ENCODE measurements at regions not wholly inside any gene's neighbourhood (a gene's known extent, or its start where the extent isn't known, plus 50 kb on each side); places are given as distances from the start of the nearest gene placed in this dataset.

DNA sequence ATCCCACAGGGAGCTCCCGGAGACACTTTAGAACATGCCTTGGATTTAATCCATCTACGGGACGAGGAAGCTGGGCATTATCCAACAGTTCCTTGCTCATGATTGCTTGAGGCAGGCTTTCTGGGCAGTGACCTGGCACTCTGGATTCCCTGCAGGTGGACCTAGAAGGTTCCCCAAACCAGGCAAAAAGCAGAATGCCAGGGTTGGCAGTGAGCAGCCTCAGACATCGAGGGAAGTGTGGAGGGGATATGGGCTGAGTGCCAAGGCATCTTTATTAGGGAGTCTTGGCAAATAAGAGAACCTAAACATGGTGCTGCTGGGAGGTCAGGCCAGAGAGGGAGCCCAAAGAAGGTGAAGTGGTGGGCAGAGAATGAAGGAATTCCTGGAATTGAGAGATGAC, 158.5 kb downstream of the CD83 start:
- DNase-seq: no peak

DNA sequence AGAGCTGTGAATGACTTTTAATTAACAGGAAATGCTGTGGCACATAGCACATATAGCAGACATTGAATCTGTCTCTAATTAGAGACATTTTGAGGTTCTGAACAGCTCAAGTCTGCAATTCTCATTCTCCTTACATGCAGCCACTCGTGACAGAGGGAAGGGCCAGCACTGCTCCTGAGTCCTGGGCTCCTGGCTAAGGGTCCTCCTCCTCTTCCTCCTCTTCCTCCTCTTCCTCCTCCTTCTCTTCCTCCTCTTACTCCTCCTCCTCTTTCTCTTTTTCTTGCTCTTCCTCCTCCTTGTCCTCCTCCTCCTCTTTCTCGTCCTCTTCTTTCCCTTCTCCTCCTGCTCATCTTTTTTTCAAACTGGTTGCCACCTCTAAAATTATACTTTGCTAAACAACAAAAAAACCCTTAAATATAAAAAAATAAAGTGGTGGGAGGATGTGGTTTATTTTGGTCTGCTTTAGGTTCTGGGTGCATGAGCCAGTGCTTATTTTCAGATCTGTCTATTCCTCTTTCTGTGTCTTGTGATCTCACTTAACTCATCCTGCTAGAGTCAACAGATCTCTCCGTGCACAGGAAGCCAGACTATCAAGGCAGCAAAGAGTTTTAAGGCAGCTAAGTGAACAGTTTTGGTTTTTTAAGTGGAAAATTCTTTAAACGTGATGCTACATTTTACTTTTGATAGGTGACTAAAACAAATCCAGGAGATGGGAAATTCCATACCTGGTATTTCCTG, 159.3 kb downstream of the CD83 start:
- no peak for DNase-seq

DNA sequence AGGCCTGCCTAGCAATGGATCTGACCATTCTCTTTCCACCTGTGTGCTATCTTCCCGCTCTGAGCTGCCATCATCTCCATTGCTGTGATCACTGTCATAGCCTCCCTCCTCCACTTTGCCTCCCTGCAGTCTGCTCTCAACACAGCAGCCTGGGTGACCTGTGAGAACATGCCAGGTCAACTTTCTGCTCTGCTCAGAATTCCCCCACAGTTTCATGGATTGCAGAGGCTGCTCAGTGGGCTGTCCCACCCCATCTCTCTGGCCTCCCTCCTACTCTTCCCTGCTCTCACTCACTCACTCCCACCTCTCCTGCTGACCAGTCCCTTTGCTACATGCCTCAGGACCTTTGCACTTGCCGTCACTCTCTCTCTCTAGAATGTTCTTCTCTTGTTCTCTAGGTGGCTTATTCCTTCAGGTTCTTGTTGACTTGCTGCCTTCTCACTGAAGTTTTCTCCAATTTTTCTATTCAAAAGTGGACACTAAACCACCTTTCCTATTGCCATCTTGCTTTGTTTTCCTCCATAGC, 159.9 kb downstream of the CD83 start:
- DNase-seq: no peak

DNA sequence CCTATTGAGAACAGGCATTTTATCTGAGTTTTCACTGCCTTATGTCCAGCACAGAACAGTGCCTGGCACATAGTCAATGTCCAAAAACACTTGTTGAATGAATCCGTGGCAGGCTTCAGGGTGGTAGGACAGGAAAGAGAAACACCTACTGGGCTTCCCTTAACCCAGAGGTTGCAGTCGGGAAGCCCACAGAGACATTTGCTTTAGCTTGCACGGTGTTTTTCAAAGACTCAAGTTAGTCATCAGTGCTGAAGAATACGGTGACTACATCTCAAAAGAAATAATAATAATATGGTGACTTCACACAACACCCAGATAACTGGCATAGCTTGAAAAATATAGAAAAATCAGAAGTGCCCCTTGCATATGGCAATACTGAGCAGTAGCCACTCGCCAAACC, 160.4 kb downstream of the CD83 start:
- DNase-seq: no peak

DNA sequence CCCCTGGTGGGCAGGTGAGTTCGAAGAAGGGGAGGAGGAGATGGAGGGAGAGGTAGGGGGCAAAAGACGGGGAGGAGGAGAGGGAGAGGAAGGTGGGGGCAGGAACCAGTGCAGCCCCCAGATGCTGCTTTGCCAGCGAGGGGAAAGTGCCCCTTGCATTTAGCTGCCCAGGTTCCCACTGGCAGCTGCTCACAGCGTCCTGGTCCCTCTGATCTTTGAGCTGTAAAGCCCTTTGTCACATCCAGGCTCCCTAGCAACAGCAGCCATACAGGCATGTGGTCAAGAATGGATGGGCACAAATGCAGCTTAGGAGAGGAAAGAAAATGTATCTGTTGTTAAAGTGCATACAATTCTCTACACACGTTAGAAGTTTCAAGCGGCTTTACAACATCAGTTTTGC, 160.9 kb downstream of the CD83 start:
- no peak for DNase-seq

DNA sequence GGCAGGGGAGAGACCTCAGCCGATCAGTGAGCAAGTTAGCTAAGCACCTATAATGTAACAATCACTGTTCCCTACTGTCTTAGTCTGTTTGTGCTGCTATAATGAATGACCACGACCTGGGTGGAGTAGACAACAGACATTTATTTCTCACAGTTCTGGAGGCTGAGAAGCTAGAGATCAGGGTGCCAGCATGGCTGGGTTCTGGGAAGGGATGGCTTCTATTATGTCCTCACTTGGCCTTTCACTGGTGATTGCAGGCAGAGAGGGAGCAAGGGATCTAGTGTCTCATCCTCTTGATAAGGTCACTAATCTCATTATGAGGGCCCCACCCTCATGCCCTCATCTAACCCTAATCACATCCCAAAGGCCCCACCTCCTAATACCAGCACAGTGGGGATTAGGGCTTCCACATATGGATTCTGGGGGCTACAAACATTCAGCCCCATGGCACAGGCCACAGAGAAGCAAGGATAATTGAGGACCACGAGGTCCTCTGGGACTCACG, 162.5 kb downstream of the CD83 start:
- DNase-seq: no peak

DNA sequence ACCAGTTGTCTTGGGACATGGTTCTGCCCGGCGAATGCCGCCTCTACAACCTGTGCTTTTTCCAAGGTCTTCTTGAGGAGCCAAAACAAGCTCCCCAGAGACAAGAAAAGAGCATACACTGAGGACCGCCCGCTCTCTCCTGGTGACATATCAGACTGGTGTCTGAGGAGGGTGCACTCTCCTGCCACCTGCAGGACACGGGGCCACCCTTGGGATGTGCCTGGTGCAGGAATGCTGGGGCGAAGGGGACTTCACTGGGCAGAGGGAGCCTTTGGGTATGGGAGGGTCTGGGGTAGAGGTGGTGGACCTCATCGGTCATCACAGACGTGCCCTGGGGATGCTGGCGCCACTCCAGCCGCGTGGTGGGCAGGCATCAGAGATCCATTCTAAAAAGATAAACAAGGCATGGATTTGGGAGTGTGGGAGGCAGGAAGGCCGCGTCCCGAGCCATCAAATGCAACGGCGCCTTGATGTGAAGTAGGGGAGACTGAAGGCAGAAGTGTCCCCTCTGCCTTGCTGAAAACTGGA, 163.3 kb downstream of the CD83 start:
- DNase-seq: no peak

DNA sequence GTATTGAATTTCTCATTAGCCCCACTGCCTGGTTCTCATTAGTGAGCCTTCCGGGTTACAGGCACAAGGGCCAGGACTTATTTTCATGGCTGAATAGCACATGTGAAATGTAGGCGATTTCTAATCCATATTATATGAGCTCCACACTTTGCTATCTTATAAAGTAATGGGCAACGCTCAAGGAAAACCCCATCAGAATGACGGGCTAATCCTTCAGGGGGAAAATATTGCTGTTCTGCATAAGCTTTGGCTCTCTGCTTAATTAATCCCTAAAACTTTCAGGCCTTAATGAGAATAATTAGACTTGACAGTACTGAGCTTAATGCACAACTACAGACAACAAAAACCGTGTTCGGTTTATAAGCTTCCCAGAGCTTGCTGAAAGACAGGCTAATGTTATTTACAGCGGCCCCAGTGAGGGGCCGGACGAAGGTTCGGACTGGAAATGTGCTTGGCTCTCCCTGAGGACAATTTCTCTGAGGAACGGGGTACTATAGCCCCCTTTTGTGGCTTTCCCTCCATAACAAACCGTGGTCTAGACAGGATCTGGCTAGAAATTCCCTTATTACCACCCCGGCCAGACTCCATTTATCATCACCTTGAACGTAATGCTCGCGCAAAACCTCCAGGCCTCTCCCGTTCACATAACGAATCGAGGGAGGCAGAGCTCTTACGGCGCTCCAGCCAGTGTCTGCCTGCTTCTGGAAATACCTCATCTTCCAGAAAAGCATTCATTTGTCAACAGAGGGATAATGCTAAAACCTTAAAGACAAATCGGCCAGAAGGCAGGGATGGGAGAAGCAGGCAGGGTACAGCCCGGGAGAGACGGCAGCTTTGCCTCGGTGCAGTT, 164.5 kb downstream of the CD83 start:
- DNase-seq: no peak

DNA sequence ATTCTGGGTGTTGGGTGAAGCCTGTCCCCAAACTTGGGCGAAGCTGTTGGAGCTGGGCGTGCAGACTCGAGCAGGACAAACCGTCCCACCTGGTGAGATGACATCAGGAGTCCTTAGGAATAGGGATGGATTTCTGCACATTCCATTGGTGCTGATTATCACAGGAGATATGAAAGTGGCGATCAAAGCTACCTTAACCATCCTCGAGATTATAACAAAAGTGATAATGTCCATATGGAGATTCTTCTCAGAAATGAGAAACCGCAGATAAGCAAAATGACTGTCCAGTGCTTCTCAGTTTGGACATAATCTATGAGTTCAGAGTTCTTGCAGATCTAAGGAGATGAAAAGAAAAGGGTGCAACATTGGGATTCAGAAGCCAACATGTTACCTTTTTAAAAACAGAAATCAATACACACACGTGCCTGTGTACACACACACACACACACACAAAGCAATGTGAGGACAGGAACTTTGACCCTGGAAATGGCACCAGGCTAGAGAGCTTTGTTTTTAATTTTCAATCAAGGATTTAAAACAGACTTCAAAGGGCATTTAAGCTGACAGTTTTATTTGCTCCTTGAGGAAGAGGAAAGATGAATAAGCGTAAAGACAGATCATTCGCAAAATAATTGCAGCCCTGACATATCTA, 165.4 kb downstream of the CD83 start:
- no peak for DNase-seq

DNA sequence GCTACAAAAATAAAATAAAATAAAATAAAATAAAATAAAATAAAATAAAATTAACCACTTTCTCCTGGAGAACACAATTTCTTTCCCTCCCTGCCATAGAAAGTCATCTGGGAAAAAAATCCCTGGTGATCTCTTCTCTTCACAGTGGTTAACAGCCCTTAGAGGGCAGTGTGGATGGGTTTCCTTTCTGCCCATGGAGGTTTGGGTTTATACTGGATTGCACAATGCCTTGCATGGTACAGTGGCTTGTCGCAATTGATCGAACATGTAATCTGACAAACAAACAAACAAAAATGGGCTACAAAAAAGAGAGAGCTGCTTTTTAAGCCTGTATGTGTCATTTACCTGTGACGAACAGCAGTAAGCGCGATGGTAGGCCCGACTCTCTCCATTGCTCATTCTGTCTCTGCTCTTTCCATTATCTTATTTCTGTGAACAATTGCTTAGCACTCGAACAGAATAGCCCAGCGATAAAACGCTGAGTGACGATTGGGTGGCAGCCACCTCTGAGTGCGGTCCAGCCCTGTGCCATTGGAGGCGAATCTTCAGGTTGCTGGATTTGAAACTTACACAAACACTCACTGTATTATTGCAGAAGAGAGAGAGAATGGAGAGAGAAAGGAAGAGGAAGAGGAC, 166.1 kb downstream of the CD83 start:
- DNase-seq: no peak

DNA sequence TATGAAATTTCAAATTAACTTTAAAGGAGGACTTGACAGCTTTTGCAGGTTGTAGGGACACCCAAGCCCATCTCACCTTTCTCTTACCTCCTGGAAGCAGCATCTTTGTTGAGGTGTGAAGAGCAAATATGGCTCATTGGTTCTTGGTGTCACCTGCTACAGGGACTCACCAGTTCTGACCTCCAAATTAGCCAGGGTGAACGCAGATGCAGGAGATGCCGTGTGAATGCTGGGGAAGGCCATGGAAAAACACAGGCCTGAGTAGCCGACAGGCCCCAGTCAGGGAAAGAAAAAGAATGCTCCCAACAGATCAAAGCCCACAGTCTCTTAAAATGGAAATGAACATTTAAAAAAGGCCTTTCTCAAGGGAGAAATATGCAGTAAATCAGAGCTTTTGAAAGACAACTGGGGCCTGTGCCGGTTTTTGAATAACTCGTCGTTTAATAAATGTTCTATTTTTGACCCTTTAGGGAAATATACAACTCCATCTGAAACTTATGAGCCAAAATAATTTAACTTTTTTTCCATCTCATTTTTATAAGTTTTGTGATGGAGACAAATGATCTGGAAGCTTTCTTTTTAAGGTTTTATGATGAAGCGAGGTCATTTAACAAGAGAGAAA, 167.5 kb downstream of the CD83 start:
- DNase-seq: no peak

DNA sequence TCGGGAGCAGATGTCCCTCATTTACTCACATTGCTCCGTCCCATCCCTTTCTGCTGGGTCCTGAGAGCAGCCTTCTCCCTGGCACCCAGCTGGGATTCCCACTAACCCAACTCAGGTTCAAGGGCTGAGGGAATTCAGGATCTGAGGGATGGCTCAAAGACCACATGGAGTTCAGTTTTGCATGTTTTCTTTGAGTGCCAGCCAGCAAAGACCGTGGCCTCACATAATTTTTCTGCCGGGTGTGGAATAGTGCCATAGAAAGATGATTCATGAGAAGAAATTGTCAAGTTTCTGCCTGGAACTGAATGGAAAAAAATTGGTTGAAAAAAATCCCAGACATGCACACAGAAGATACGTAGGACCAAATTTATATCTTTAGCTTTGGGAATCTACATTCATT, 168.6 kb downstream of the CD83 start:
- DNase-seq: no peak

DNA sequence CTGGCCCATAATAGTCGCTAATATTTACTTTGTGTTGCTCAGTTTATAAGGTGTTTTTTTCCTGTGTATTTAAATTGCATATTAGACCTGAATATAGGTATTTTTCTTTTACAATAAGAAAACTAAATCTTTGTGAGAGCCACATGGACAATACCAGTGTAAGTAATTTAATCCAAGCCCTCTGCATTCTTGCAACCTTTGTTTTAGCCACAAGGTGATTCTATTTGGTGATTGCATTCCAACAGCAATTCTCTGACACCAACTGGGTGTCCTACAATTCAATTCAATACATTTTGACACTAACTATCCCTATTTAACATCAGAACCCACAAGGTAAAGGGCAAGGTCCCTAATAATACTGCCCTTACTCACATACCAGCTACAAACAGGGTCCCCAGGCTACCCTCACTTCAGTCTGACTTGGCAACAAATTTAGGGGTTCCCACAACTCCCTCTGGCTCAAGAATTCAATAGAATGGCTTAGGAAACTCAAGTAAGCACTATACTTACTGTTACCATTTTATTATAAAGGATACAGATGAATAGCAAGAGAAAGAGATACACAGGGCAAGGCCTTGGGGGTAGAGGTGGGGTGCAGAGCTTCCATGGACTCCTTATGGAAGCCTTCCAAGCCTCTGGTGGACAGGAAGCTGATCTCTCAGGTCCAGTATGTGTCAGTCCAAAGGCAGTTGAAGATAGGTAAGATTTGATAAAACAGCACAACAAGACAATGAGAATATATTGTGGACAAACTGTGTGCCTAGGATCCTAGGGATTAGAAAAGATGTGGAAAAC, 169.3 kb downstream of the CD83 start:
- DNase-seq: no peak

DNA sequence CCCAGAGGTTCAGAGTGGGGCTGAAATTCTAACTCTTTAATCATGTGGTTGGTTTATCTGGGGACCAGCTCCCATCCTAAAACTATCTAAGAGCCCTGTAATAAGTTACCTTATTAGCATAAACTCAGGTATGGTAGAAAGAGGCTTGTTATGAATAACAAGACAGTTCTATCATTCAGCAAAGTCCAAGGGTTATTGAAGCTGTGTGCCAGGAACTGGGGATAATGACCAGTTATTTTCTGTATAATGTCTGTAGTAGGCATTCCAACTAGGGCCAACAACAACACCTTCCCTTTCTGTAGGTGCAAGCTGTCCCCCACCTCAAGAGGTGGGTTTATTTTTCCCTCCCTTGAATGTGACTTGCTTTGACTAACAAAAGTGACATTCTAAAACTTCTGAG, 170.1 kb downstream of the CD83 start:
- DNase-seq: no peak

DNA sequence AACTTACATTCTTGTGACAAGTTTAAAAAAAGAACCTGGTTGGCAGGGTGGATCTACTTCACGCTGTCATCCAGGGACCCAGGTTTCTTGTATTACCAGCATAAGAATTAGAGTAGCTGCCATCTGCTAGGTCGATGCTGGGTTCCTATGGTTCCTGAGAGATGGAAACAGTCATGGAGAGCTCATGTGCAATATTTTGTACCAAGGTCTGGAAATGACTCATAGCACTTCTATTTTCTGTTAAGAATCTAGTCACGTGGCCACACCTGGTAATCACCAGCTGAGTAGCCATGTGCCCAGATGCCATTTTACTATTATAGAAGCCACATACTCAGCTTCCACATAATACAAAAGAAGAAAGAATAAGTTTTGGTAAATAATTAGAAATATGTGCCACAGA, 171.3 kb downstream of the CD83 start:
- no peak for DNase-seq

DNA sequence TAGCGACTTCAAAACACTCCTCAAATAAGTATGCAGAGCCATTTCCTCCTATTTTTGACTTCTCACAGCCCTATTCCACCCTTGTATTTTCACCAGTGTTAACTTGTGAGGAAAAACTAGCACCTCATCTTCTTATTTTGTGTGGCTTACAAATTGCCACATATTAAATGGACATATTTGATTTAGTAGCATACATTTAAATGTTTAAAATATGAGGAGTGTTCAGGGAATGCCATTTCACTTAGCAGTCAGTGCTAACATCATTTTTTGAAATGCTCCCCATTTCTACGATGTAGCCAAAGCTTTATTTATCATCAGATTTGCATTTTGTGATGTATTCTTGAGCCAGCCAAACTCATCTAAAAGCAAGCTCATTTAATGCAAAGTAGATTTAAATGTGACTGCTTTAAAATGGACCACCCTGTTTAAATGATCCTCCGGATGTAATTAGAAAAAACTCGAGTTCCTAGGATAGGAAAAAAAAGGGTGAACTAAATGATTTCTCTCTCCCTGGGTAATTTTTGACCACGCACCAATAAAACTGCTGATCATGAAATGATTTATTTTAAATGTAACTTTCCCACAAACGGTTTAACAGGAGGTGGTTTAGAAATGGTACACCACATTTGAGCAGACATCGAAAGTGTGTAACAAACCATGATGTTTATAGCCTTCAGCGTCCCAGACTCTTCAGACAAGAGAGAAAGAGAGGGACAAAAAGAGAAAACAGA, 172.6 kb downstream of the CD83 start:
- DNase-seq: no peak

DNA sequence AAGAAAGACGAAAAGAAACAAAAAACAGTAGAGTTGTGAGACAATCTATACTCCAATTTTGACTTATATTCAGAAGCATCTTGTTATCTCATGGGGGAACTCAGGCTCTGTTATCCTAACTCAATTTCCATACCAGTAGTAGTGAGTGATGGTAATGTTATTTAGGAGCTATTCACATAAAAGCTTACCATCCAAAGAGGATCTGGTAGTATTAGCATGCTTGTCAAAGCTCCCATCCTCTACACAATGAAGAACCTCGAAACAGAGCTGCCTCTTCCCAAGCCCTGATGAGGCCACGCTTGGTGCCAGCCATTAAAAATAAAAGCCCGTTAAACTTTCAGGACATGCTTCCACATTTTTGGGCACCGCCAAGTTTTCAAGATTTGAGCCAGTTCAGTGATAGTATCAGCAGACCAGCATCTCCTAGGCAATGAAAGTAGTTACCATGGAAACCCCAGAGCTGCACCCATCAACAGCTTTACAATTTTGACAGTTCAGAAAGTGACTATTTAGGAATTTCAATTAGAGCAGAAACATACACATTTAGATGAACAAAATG, 173.3 kb downstream of the CD83 start:
- no peak for DNase-seq

DNA sequence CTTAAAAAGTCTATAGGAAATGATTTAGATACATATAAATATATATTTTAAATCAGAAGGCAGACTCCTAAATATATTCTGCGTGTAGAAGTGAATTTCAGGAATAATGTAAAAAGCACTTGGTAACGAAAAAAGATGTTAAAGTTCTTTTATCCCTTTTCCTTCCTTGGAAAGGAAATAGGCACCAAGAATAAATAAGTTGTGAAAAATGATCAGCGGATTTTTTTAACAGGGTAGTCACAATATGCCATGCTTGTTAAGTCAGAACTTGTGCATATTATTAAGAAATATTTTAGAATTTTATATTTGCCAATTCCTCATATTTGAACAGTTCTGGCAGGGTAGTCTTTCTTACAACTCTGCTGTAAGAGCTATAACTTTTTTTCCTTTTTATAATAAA, 173.8 kb downstream of the CD83 start:
- no peak for DNase-seq

DNA sequence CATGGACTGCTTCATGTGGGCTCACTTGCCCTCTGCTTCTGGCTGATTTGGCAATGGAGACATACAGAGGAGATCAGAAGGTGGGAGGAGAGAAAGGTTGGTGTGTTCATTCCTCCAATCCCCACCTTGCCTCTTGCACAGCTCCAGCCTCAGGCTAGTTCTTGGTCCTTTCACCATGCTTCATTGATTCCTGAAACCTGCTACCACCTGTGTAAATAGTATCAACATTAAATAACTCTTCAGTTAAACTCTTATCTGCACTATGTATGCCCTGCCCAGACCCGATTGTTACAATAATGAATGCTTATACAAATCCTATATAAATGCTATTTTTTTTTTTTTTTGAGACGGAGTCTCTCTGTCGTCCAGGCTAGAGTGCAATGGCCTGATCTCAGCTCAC, 174.5 kb downstream of the CD83 start:
- peak in 1 of 2 experiments; percentile 43 for DNase-seq

DNA sequence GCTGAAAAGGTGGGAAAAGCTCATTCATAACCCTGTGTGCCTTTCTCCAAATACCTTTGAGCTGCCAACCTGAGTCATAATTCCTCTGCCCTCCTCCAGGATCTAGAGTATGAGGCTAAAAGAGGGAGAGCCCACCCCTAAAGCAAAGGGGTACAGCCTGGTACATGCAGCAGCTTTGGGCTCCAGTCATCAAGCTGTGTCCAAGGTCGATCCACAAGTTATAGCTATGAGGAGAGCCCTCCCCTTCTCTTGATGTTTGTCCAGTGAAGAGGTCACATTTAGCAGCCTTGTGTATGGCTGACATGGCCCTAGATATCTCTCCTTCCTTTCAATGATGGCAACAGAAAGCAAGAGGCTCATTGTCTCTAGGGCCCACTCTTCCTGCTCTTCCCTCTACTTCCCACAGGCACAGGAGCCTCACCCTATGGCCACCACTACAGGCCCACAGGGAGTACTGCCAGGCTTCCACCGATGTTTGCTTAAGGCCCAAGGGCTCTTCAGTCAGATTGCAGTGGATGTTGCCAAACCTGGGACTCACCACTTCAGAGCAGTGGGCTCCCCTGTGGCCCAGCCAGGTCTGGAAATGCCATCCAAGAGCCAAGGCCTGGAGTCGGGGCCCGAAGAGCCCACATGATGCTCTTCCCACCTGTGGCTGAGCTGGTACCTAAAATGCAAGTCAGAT, 176.8 kb downstream of the CD83 start:
- DNase-seq: no peak
